ENCODE measurements at regions not wholly inside any gene's neighbourhood (a gene's known extent, or its start where the extent isn't known, plus 50 kb on each side); places are given as distances from the start of the nearest gene placed in this dataset.

GRCh38 chr10:33112831-33113455 is 154.9 kb upstream of the ITGB1 start:
- Histone ChIP-seq H3K27me3 (ENCODE audit: control insufficient read depth, insufficient read depth, low read length) (no peaks in the 10 kb centered on the region), H3K4me3 (ENCODE audit: low read depth in 2 of 2, low read length in 2 of 2) (no peak overlapping the region), H3K4me1 (ENCODE audit: control insufficient read depth, insufficient read depth, low read length) (no peaks in the 10 kb centered on the region), H3K27ac (ENCODE audit: low read length) (peak overlapping the region; percentile 29; the same call in 1 of the 2 replicates), H3K9me3 (ENCODE audit: control insufficient read depth, insufficient read depth, low read depth, low read length) (no peaks in the 10 kb centered on the region), H3K36me3 (ENCODE audit: control insufficient read depth, insufficient read depth, low read length) (no peaks in the 10 kb centered on the region)
- no TSS peak for BruUV-seq (replicated peaks)
- intact Hi-C loops (cut with micrococcal nuclease; ENCODE audit: unreplicated experiment) (no loop called here), in situ Hi-C loops (cut with HindIII; ENCODE audit: low pct_unique_long_range_greater_than_20kb, low sequenced_read_pairs) (no loop called here)
- ATAC-seq = no peak
- TF ChIP-seq TCF7L2 (IDR thresholded peaks at IDR 0.05; ENCODE audit: low read depth, low read length) (no peak), CTCF (IDR thresholded peaks at IDR 0.05) (no peak), REST (IDR thresholded peaks at IDR 0.05; ENCODE audit: insufficient read depth in 1 of 2, low read depth in 2 of 2, low read length in 1 of 2) (no peak), POLR2AphosphoS5 (IDR thresholded peaks at IDR 0.05; ENCODE audit: low read depth, low read length) (no peak), SIN3A (IDR thresholded peaks at IDR 0.05; ENCODE audit: borderline replicate concordance, insufficient read depth, low read depth, low read length) (no peak)
- no peak for DNase-seq (ENCODE audit: low read depth, low spot score)
- ChIA-PET CTCF (no interaction called here), POLR2A (no interaction called here)

- no peaks in the 10 kb centered on the region for H3K36me3 ChIP-seq (ENCODE audit: control insufficient read depth, insufficient read depth, low read length)
- CTCF ChIA-PET = interaction anchor here (0.6 kb wide), 1 partner anchor 159 kb away, joined by 3 read pairs; no protein-coding TSS in a partner anchor
- H3K4me1 ChIP-seq (ENCODE audit: control insufficient read depth, insufficient read depth, low read length) = no peaks in the 10 kb centered on the region
- DNase-seq (ENCODE audit: low read depth, low spot score) = no peak
- BruUV-seq (replicated peaks) = no TSS peak
- intact Hi-C loops (cut with micrococcal nuclease; ENCODE audit: unreplicated experiment) (no loop called here), in situ Hi-C loops (cut with HindIII; ENCODE audit: low pct_unique_long_range_greater_than_20kb, low sequenced_read_pairs) (no loop called here)
- no peak for ATAC-seq
- no peaks in the 10 kb centered on the region for H3K9me3 ChIP-seq (ENCODE audit: control insufficient read depth, insufficient read depth, low read depth, low read length)
- no peak overlapping the region for H3K4me3 ChIP-seq (ENCODE audit: low read depth in 2 of 2, low read length in 2 of 2)
- H3K27ac ChIP-seq (ENCODE audit: low read length) = no peak overlapping the region; the same call in 1 of the 2 replicates
- no peaks in the 10 kb centered on the region for H3K27me3 ChIP-seq (ENCODE audit: control insufficient read depth, insufficient read depth, low read length)
- POLR2A ChIA-PET = no interaction called here
- TF ChIP-seq CTCF (IDR thresholded peaks at IDR 0.05) = no peak
- TF ChIP-seq POLR2AphosphoS5 (IDR thresholded peaks at IDR 0.05; ENCODE audit: low read depth, low read length) = no peak
- no peak for TF ChIP-seq REST (IDR thresholded peaks at IDR 0.05; ENCODE audit: insufficient read depth in 1 of 2, low read depth in 2 of 2, low read length in 1 of 2)
- TF ChIP-seq SIN3A (IDR thresholded peaks at IDR 0.05; ENCODE audit: borderline replicate concordance, insufficient read depth, low read depth, low read length) = no peak
- TF ChIP-seq TCF7L2 (IDR thresholded peaks at IDR 0.05; ENCODE audit: low read depth, low read length) = no peak
Measured at GRCh38 chr10:33111488-33112051, 153.5 kb upstream of the ITGB1 start.
